H1 (cell line): ENCODE measurements at regions not wholly inside any gene's neighbourhood (a gene's known extent, or its start where the extent isn't known, plus 50 kb on each side); places are given as distances from the start of the nearest gene placed in this dataset.

Experiments used
- CHD1 ChIP-seq: IDR thresholded peaks from 2 replicates; pipeline ENCODE4 v1.6.1; 2012; ENCODE audit warnings: low read depth, low read length, improper control_type of control experiment
- KDM1A ChIP-seq: fragments of 200-600, 300-600 bp; sonication (generic); IDR thresholded peaks from 2 replicates; pipeline ENCODE4 v1.7.1; 2016; ENCODE audit warnings: mild to moderate bottlenecking, low read length, borderline replicate concordance
- KDM4A ChIP-seq: IDR thresholded peaks from one replicate; pipeline ENCODE4 v1.7.1; 2012; ENCODE audit warnings: low read depth, mild to moderate bottlenecking, moderate library complexity, low read length, inconsistent platforms; ENCODE audit not compliant: severe bottlenecking
- ZNF274 ChIP-seq: IDR thresholded peaks from 2 replicates; pipeline ENCODE4 v1.7.0; 2012; ENCODE audit warnings: low read length, borderline replicate concordance; ENCODE audit errors: extremely low read depth

DNA sequence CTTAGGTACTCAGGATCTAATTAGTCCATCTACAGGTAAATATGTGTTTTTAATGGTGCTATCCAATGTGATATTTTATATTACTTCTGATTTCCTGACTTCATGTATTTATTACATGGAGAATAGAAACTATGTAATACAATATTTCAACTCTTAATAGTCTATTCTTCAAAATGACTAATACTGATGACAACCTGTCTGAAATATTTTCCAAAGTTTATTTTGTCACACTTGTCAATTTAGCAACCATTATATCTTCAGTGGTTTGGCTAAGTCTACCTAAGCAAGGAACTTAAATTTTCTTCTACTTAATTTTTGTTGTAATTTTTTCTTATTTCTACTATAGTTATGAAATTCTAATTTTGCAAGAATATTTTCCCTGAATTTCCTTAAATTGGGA lies 55.0 kb upstream of the CNTN5 start (continued):
- no peak for TF ChIP-seq KDM4A
- TF ChIP-seq ZNF274 = no peak
- TF ChIP-seq KDM1A = no peak
- no peak for TF ChIP-seq CHD1
